PC-3 (cell line): ENCODE measurements at regions not wholly inside any gene's neighbourhood (a gene's known extent, or its start where the extent isn't known, plus 50 kb on each side); places are given as distances from the start of the nearest gene placed in this dataset.

ENCODE experiments used
- ATAC-seq: fragments of 200-7000 bp; cut with Tn5 transposase; 2 replicates; pipeline ENCODE4 v1.9.1; 2020; ENCODE audit warnings: mild to moderate bottlenecking, moderate library complexity
- BruUV-seq: library from RNA; stranded (reverse); fragments of 400-500 nt; replicated peaks from 2 replicates; lab custom pipeline; 2021; lab: Mats Ljungman, UMichigan
- CTCF ChIA-PET: fragments of 300-600 bp; sonication (Branson Sonifier 250); formaldehyde crosslinking; loops from one replicate; lab custom pipeline; 2022; ENCODE audit warnings: antibody characterized with exemption; lab: Charles Lee
- POLR2A ChIA-PET: fragments of 300-600 bp; sonication (Branson Sonifier 250); formaldehyde crosslinking; loops from one replicate; lab custom pipeline; 2022; ENCODE audit warnings: antibody characterized with exemption; ENCODE audit not compliant: unreplicated experiment; lab: Charles Lee
- DNase-seq: peaks from one replicate; pipeline ENCODE4 v3.0.0-alpha.2; 2015
- H2AFZ ChIP-seq: fragments of 300-600 bp; sonication (generic); 2 replicates; pipeline ENCODE4 v1.6.0; 2016; ENCODE audit warnings: antibody characterized with exemption, low read length
- H3F3A ChIP-seq: fragments of 300-600 bp; sonication (generic); one replicate; pipeline ENCODE4 v1.6.0; 2017; ENCODE audit warnings: antibody characterized with exemption, low read length, control low read depth, mild to moderate bottlenecking; ENCODE audit not compliant: unreplicated experiment
- H3K27ac ChIP-seq: fragments of 300-600 bp; sonication (generic); 2 replicates; pipeline ENCODE4 v1.5.1; 2016; ENCODE audit warnings: mild to moderate bottlenecking, low read length
- H3K27me3 ChIP-seq: fragments of 300-600 bp; sonication (generic); 2 replicates; pipeline ENCODE4 v1.6.1; 2016; ENCODE audit warnings: low read length, mixed read lengths
- H3K36me3 ChIP-seq: fragments of 300-600 bp; sonication (generic); 2 replicates; pipeline ENCODE4 v1.6.1; 2016; ENCODE audit warnings: low read depth, mixed run types, low read length, mixed read lengths
- H3K4me1 ChIP-seq: fragments of 300-600 bp; sonication (generic); 2 replicates; pipeline ENCODE4 v1.5.1; 2016; ENCODE audit warnings: low read length; ENCODE audit not compliant: insufficient read depth
- H3K4me2 ChIP-seq: fragments of 300-600 bp; sonication (generic); 2 replicates; pipeline ENCODE4 v1.6.0; 2016; ENCODE audit warnings: low read length
- H3K4me3 ChIP-seq: fragments of 300-600 bp; sonication (generic); 2 replicates; pipeline ENCODE4 v1.5.1; 2016; ENCODE audit warnings: mild to moderate bottlenecking, low read length, mixed read lengths
- H3K79me2 ChIP-seq: fragments of 300-600 bp; sonication (generic); 2 replicates; pipeline ENCODE4 v1.6.1; 2017; ENCODE audit warnings: low read length, mixed read lengths
- H3K9ac ChIP-seq: fragments of 300-600 bp; sonication (generic); 2 replicates; pipeline ENCODE4 v1.6.0; 2016; ENCODE audit warnings: mild to moderate bottlenecking, low read length
- H3K9me2 ChIP-seq: fragments of 300-600 bp; sonication (generic); replicated peaks from 2 replicates; pipeline ENCODE4 v1.6.1; 2016; ENCODE audit warnings: mixed run types, low read length, mixed read lengths
- H3K9me3 ChIP-seq: fragments of 300-600 bp; sonication (generic); 2 replicates; pipeline ENCODE4 v1.6.1; 2016; ENCODE audit warnings: low read length, mixed read lengths
- H4K20me1 ChIP-seq: fragments of 300-600 bp; sonication (generic); 2 replicates; pipeline ENCODE4 v1.6.1; 2016; ENCODE audit warnings: low read length, mixed read lengths
- EZH2 ChIP-seq: fragments of 300-600 bp; sonication (generic); IDR thresholded peaks from one replicate; pipeline ENCODE4 v1.6.1; 2017; ENCODE audit warnings: antibody characterized with exemption, mild to moderate bottlenecking, low read length; ENCODE audit not compliant: unreplicated experiment
- EZH2phosphoT487 ChIP-seq: fragments of 300-600 bp; sonication (generic); IDR thresholded peaks from 2 replicates; pipeline ENCODE4 v1.6.1; 2018; ENCODE audit warnings: mild to moderate bottlenecking, antibody characterized with exemption, low read length, borderline replicate concordance
- intact Hi-C: fragments of 100-400 bp; cut with micrococcal nuclease; formaldehyde crosslinking; loops from 2 replicates; pipeline ENCODE4 v1.9.0; 2023
- TF ChIP-seq, protein P1 (sequence below): fragments of 300-600 bp; sonication (generic); conservative IDR thresholded peaks from 2 replicates; pipeline ENCODE4 v1.5.1; 2017; ENCODE audit warnings: antibody characterized with exemption, low read depth, mild to moderate bottlenecking, low read length

DNA sequence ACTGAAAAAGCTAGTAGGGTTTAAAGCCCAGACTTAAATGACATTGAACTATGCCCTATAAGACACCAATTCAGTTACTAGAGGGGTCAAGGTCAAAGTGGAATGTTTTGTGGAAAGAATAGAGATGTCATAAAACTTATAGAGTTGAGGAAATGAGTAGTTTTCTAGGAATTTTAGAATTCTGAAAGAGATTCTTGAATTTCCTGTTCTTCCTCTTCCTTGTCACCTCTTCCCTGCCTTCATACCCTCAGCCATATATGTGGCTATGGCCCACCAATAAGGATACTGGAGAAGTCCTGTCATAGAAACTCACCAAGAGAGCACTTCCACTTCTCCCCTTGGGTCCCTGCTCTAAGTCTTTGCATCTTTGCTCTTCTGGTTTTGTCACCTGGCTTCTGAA lies 104.9 kb upstream of the TGFBR2 start:
- peak; percentile 72 for DNase-seq
- no peaks in the 10 kb centered on the region for H3K79me2 ChIP-seq
- no peak overlapping the region for H2AFZ ChIP-seq
- H3F3A ChIP-seq, result no peaks in the 10 kb centered on the region
- no peaks in the 10 kb centered on the region for H3K27me3 ChIP-seq
- TF ChIP-seq EZH2phosphoT487 (no peak), EZH2 (no peak)
- TF ChIP-seq, protein P1, sequence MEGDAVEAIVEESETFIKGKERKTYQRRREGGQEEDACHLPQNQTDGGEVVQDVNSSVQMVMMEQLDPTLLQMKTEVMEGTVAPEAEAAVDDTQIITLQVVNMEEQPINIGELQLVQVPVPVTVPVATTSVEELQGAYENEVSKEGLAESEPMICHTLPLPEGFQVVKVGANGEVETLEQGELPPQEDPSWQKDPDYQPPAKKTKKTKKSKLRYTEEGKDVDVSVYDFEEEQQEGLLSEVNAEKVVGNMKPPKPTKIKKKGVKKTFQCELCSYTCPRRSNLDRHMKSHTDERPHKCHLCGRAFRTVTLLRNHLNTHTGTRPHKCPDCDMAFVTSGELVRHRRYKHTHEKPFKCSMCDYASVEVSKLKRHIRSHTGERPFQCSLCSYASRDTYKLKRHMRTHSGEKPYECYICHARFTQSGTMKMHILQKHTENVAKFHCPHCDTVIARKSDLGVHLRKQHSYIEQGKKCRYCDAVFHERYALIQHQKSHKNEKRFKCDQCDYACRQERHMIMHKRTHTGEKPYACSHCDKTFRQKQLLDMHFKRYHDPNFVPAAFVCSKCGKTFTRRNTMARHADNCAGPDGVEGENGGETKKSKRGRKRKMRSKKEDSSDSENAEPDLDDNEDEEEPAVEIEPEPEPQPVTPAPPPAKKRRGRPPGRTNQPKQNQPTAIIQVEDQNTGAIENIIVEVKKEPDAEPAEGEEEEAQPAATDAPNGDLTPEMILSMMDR, result no peak
- ChIA-PET POLR2A (no interaction called here), CTCF (no interaction called here)
- intact Hi-C loops, result no loop called here
- BruUV-seq, result no TSS peak
- no peaks in the 10 kb centered on the region for H4K20me1 ChIP-seq
- H3K4me2 ChIP-seq, result no peak overlapping the region
- H3K4me1 ChIP-seq, result peaks cover 30% of the 10 kb centered on the region
- H3K9me3 ChIP-seq, result no peaks in the 10 kb centered on the region
- no peak overlapping the region for H3K27ac ChIP-seq
- no peak overlapping the region for H3K9ac ChIP-seq
- no peaks in the 10 kb centered on the region for H3K36me3 ChIP-seq
- H3K4me3 ChIP-seq, result no peak overlapping the region
- ATAC-seq, result 0 out of 2 replicates have a peak, but pooled peaks have one; percentile 8
- H3K9me2 ChIP-seq, result no peaks in the 10 kb centered on the region

DNA sequence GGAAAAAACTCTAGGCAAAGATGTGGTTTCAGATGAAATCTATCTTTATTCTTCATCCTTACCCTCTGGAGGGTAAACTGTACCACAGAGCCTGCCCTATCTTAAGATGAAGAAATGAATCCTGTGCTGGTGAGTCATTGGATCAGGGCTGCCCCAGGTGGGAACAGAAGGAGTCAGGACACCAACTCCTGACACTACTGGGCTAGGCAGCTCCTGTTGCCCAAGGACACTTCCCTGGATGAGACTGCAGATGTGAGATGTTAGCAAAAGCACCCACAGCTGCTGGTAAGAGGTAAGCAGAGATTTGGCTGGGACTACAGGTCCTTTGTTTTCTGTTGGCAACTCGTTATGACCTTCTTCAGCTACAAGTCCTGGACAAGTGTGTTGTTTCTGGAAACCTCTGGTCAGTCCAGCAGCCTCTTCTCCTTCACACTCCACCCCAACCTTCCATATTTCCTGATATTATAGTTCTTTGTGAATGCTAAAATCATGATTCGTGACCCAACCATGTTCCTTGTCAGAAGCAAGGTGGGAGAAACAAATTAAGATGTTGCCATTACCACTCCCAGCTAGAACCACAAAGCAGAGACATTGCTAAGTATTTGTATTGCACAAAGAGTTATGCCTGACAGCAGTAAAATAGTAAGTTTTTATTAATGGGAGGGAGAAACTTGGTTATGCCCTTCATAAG lies 104.2 kb upstream of the TGFBR2 start:
- peak overlapping the region; percentile 38 for H3K27ac ChIP-seq
- DNase-seq (peak; percentile 33), ATAC-seq (peak; percentile 8)
- H4K20me1 ChIP-seq, result no peaks in the 10 kb centered on the region
- no peaks in the 10 kb centered on the region for H3K9me2 ChIP-seq
- ChIA-PET POLR2A (no interaction called here), CTCF (no interaction called here)
- no peak overlapping the region for H3K4me2 ChIP-seq
- H3F3A ChIP-seq, result no peaks in the 10 kb centered on the region
- intact Hi-C loops, result no loop called here
- no peak overlapping the region for H3K9ac ChIP-seq
- H3K79me2 ChIP-seq, result no peaks in the 10 kb centered on the region
- H3K4me3 ChIP-seq, result no peak overlapping the region
- no peak overlapping the region for H2AFZ ChIP-seq
- H3K36me3 ChIP-seq, result no peaks in the 10 kb centered on the region
- H3K4me1 ChIP-seq, result peaks cover 26% of the 10 kb centered on the region
- no peaks in the 10 kb centered on the region for H3K9me3 ChIP-seq
- TF ChIP-seq EZH2 (no peak), EZH2phosphoT487 (no peak)
- TF ChIP-seq, protein P1, result no peak
- no peaks in the 10 kb centered on the region for H3K27me3 ChIP-seq
- no TSS peak for BruUV-seq

DNA sequence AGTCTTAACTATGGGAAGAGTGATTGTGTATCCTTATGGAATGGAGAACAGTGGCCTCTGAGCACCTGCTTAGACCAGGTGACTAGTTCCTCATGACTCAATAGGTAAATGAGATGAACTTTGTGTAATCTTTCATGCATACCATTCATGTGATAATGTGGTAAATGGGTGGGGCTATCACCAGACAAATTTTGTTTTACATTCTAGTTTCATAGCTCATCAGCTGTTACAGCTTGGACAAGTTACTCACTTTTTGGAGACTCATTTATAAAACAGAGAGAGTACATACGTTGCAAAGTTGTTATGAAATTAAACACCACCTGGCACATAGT lies 103.7 kb upstream of the TGFBR2 start:
- no TSS peak for BruUV-seq
- Histone ChIP-seq H3F3A (no peaks in the 10 kb centered on the region), H3K27me3 (no peaks in the 10 kb centered on the region), H4K20me1 (no peaks in the 10 kb centered on the region), H3K9me2 (no peaks in the 10 kb centered on the region), H3K79me2 (no peaks in the 10 kb centered on the region), H3K4me3 (no peak overlapping the region), H3K4me2 (no peak overlapping the region), H2AFZ (no peak overlapping the region), H3K4me1 (peaks cover 26% of the 10 kb centered on the region), H3K27ac (peak overlapping the region; percentile 38), H3K36me3 (no peaks in the 10 kb centered on the region), H3K9me3 (no peaks in the 10 kb centered on the region), H3K9ac (no peak overlapping the region)
- peak; percentile 88 for DNase-seq
- ChIA-PET CTCF (interaction anchor here (0.6 kb wide), 1 partner anchor 156 kb away, joined by 3 read pairs; no protein-coding TSS in a partner anchor), POLR2A (interaction anchor here (0.6 to 0.8 kb wide), 2 partner anchors 70 to 103 kb away, joined by 4 to 7 read pairs; partner anchors contain the start of gene TGFBR2)
- intact Hi-C loops, result no loop called here
- peak; percentile 79 for ATAC-seq
- TF ChIP-seq, protein P1, result no peak
- no peak for TF ChIP-seq EZH2phosphoT487
- TF ChIP-seq EZH2, result no peak
